HepG2 (cell line): ENCODE measurements at regions not wholly inside any gene's neighbourhood (a gene's known extent, or its start where the extent isn't known, plus 50 kb on each side); places are given as distances from the start of the nearest gene placed in this dataset.

Experiments
- ATAC-seq: fragments of 200-7000 bp; cut with Tn5 transposase; 3 replicates; pipeline ENCODE4 v1.9.1; 2020; ENCODE audit warnings: mild to moderate bottlenecking, moderate library complexity
- BruUV-seq: library from RNA; stranded (reverse); fragments of 400-500 nt; replicated peaks from 2 replicates; lab custom pipeline; 2021; lab: Mats Ljungman, UMichigan
- CTCF ChIA-PET: fragments of 300-600 bp; formaldehyde crosslinking; extraction: SDS; loops from one replicate; lab custom pipeline; 2021; ENCODE audit warnings: low total read pairs, inconsistent platforms, low intra/inter-chr PET ratio; lab: Yijun Ruan, JAX
- POLR2A ChIA-PET: fragments of 350-600 bp; sonication (Branson Sonifier 250); formaldehyde crosslinking; loops from one replicate; lab custom pipeline; 2020; ENCODE audit warnings: antibody characterized with exemption, inconsistent platforms; lab: Yijun Ruan, JAX
- DNase-seq: peaks from one replicate; pipeline ENCODE4 v3.0.0-alpha.2; 2015; ENCODE audit warnings: low spot score
- FAIRE-seq: peaks from 3 replicates; lab custom pipeline; 2011; peaks lifted over from hg19 to GRCh38; lab: Jason Lieb, UNC
- H2AFZ ChIP-seq: one replicate; pipeline ENCODE4 v1.6.1; 2011; ENCODE audit warnings: low read length, inconsistent platforms
- H3K27ac ChIP-seq: fragments of 300-600 bp; 3 replicates; pipeline ENCODE4 v1.8.0; 2011; ENCODE audit warnings: mixed run types, mild to moderate bottlenecking, mixed read lengths, low read length, inconsistent platforms; ENCODE audit not compliant: insufficient read depth; ENCODE audit errors: extremely low read length
- H3K27me3 ChIP-seq, 2 experiments: fragments of 200-600 bp in 1 of 2; 2 replicates in 1 of 2; 3 replicates in 1 of 2; pipeline versions ENCODE4 v1.6.0 to v1.8.0; 2011; ENCODE audit warnings: low read length in 2 of 2, mild to moderate bottlenecking in 2 of 2, moderate library complexity in 2 of 2, inconsistent platforms in 1 of 2; ENCODE audit not compliant: insufficient read depth in 2 of 2, control insufficient read depth in 1 of 2
- H3K36me3 ChIP-seq, 2 experiments: fragments of 200-600 bp in 1 of 2; replicated peaks in 1 of 2; 2 replicates in 1 of 2; 3 replicates in 1 of 2; pipeline versions ENCODE4 v1.5.1 to v1.8.0; 2011; ENCODE audit warnings: low read length in 2 of 2, inconsistent platforms in 1 of 2; ENCODE audit not compliant: insufficient read depth in 2 of 2, control insufficient read depth in 1 of 2
- H3K4me1 ChIP-seq: 2 replicates; pipeline ENCODE4 v1.5.1; 2012; ENCODE audit warnings: low read length, inconsistent platforms; ENCODE audit not compliant: insufficient read depth
- H3K4me2 ChIP-seq: 2 replicates; pipeline ENCODE4 v1.6.0; 2011; ENCODE audit warnings: low read depth, low read length, inconsistent platforms
- H3K4me3 ChIP-seq, 3 experiments: fragments of 200-600 bp in 1 of 3; sonication (generic), shearing (Covaris generic) in 1 of 3; replicated peaks in 1 of 3; 2 replicates each; pipeline ENCODE4 v1.5.1; 2011 to 2016; ENCODE audit warnings: low read length in 3 of 3, inconsistent platforms in 2 of 3, low read depth in 2 of 3, mild to moderate bottlenecking in 2 of 3, control low read depth in 1 of 3, mixed read lengths in 1 of 3; ENCODE audit not compliant: insufficient read depth in 1 of 3
- H3K79me2 ChIP-seq: one replicate; pipeline ENCODE4 v1.6.1; 2011; ENCODE audit warnings: low read length, inconsistent platforms; ENCODE audit not compliant: insufficient read depth
- H3K9ac ChIP-seq: 2 replicates; pipeline ENCODE4 v1.6.0; 2011; ENCODE audit warnings: mild to moderate bottlenecking, low read depth, low read length, inconsistent platforms; ENCODE audit not compliant: insufficient read depth
- H3K9me3 ChIP-seq: 2 replicates; pipeline ENCODE4 v1.5.1; 2012; ENCODE audit warnings: mild to moderate bottlenecking, low read length
- H4K20me1 ChIP-seq: 2 replicates; pipeline ENCODE4 v1.6.0; 2011; ENCODE audit warnings: inconsistent platforms, mild to moderate bottlenecking, low read length, moderate library complexity; ENCODE audit not compliant: insufficient read depth
- CAMTA2 ChIP-seq: sonication (generic); formaldehyde crosslinking; IDR thresholded peaks from 2 replicates; pipeline ENCODE4 v1.4.0; 2020; ENCODE audit warnings: mild to moderate bottlenecking, missing genetic modification reagents, borderline replicate concordance
- CENPX ChIP-seq: sonication (generic); formaldehyde crosslinking; IDR thresholded peaks from 2 replicates; pipeline ENCODE4 v1.9.0; 2021; ENCODE audit warnings: mild to moderate bottlenecking, missing genetic modification reagents, moderate library complexity
- ELF4 ChIP-seq: sonication (generic); formaldehyde crosslinking; IDR thresholded peaks from 2 replicates; pipeline ENCODE4 v1.5.0; 2020; ENCODE audit warnings: missing genetic modification reagents, mild to moderate bottlenecking, moderate library complexity, borderline replicate concordance
- GATAD2A ChIP-seq: IDR thresholded peaks from 2 replicates; pipeline ENCODE4 v1.6.1; 2016
- GFI1 ChIP-seq: sonication (generic); formaldehyde crosslinking; IDR thresholded peaks from 2 replicates; pipeline ENCODE4 v1.5.0; 2020; ENCODE audit warnings: missing genetic modification reagents, mild to moderate bottlenecking, borderline replicate concordance
- NFYC ChIP-seq: IDR thresholded peaks from 2 replicates; pipeline ENCODE4 v1.6.1; 2016; ENCODE audit warnings: missing genetic modification reagents, missing compliant biosample characterization
- SOX13 ChIP-seq, 3 experiments: fragments of 450-650 bp in 1 of 3; sonication (generic) in 1 of 3; formaldehyde crosslinking in 1 of 3; IDR thresholded peaks in 2 of 3; conservative IDR thresholded peaks in 1 of 3; 2 replicates each; pipeline versions ENCODE4 v1.5.0 to v1.6.1; 2016 to 2020; ENCODE audit warnings: antibody characterized with exemption in 1 of 3, mild to moderate bottlenecking in 1 of 3, missing compliant biosample characterization in 1 of 3, missing genetic modification reagents in 1 of 3, moderate library complexity in 1 of 3
- SOX5 ChIP-seq: IDR thresholded peaks from 2 replicates; pipeline ENCODE4 v1.6.1; 2016; ENCODE audit warnings: borderline replicate concordance
- YEATS4 ChIP-seq: sonication (generic); formaldehyde crosslinking; IDR thresholded peaks from 2 replicates; pipeline ENCODE4 v1.4.0; 2020; ENCODE audit warnings: missing genetic modification reagents, borderline replicate concordance
- ZNF296 ChIP-seq: sonication (generic); formaldehyde crosslinking; conservative IDR thresholded peaks from 2 replicates; pipeline ENCODE4 v1.5.0; 2020; ENCODE audit warnings: mild to moderate bottlenecking, missing genetic modification reagents
- ZNF629 ChIP-seq: sonication (generic); formaldehyde crosslinking; conservative IDR thresholded peaks from 2 replicates; pipeline ENCODE4 v1.5.0; 2020; ENCODE audit warnings: missing genetic modification reagents
- in situ Hi-C: cut with HindIII; loops from 2 replicates; pipeline ENCODE4 v1.10.0; 2017; ENCODE audit warnings: low pct_unique_long_range_greater_than_20kb; ENCODE audit not compliant: extremely low pct_ligation_motif_present
- intact Hi-C: fragments of 100-400 bp; cut with micrococcal nuclease; formaldehyde crosslinking; loops from one replicate; pipeline ENCODE4 v1.10.0; 2022; ENCODE audit not compliant: unreplicated experiment
- TF ChIP-seq, protein P1 (sequence below): IDR thresholded peaks from 2 replicates; pipeline ENCODE4 v1.4.0; 2020; ENCODE audit warnings: mild to moderate bottlenecking, missing genetic modification reagents
- TF ChIP-seq, protein P2 (sequence below): sonication (generic); formaldehyde crosslinking; IDR thresholded peaks from 2 replicates; pipeline ENCODE4 v1.5.0; 2020; ENCODE audit warnings: missing genetic modification reagents
- TF ChIP-seq, protein P3 (sequence below): sonication (generic); formaldehyde crosslinking; IDR thresholded peaks from 2 replicates; pipeline ENCODE4 v1.4.0; 2020; ENCODE audit warnings: missing genetic modification reagents
- TF ChIP-seq, protein P4 (sequence below): sonication (generic); formaldehyde crosslinking; IDR thresholded peaks from 2 replicates; pipeline ENCODE4 v1.4.0; 2020; ENCODE audit warnings: missing genetic modification reagents, mild to moderate bottlenecking, borderline replicate concordance

DNA sequence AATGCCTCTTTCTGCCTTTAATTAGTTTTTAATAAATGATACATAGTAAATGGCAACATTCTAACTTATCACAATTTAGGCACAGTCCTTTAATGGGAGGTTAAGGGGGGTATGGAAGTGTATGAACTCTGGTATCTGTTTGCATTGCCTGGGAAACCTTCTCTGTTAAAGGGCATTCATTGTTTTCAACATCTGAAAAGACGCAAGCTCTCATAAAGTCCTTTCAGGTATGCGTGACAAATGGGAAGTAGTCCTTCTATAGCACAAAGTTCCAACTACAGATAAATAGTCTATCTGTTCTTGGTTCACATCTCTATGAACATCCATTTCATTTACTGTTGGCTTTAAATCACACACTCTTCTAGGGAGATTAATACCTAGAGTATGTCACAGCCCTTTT is 298.0 kb upstream of the PMFBP1 start (continued):
- TF ChIP-seq, protein P1, sequence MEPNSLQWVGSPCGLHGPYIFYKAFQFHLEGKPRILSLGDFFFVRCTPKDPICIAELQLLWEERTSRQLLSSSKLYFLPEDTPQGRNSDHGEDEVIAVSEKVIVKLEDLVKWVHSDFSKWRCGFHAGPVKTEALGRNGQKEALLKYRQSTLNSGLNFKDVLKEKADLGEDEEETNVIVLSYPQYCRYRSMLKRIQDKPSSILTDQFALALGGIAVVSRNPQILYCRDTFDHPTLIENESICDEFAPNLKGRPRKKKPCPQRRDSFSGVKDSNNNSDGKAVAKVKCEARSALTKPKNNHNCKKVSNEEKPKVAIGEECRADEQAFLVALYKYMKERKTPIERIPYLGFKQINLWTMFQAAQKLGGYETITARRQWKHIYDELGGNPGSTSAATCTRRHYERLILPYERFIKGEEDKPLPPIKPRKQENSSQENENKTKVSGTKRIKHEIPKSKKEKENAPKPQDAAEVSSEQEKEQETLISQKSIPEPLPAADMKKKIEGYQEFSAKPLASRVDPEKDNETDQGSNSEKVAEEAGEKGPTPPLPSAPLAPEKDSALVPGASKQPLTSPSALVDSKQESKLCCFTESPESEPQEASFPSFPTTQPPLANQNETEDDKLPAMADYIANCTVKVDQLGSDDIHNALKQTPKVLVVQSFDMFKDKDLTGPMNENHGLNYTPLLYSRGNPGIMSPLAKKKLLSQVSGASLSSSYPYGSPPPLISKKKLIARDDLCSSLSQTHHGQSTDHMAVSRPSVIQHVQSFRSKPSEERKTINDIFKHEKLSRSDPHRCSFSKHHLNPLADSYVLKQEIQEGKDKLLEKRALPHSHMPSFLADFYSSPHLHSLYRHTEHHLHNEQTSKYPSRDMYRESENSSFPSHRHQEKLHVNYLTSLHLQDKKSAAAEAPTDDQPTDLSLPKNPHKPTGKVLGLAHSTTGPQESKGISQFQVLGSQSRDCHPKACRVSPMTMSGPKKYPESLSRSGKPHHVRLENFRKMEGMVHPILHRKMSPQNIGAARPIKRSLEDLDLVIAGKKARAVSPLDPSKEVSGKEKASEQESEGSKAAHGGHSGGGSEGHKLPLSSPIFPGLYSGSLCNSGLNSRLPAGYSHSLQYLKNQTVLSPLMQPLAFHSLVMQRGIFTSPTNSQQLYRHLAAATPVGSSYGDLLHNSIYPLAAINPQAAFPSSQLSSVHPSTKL (CRISPR knock-in tag), result peak; percentile 88
- peak; percentile 86; the same call in 1 of the 2 replicates for TF ChIP-seq SOX5 (CRISPR knock-in tag)

DNA sequence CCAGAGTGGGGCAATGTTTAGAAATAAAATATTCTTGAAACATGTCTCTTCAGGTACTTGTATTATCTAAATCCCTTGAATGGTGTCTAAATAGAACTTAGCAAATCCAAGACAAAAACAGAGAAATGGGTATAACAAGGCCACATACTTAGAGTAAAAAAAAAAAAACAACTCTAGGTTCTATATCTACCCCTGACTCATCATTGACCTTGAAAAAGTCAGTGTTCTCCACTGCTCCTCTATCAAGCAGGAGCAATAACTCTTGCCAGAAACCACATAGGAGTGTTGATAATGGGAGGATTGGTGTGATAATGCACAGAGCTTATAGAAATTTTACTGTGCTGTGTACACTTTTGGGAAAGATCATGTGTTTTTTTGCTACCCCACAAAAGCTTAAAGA is 296.6 kb upstream of the PMFBP1 start:
- no peaks in the 10 kb centered on the region for H3K79me2 ChIP-seq
- FAIRE-seq, result no peak
- H3K4me3 ChIP-seq, result no peak overlapping the region
- no TSS peak for BruUV-seq
- intact Hi-C loops, result no loop called here
- DNase-seq, result peak; percentile 68
- no peaks in the 10 kb centered on the region for H3K9me3 ChIP-seq
- ChIA-PET CTCF (interaction anchor here (4.2 to 4.6 kb wide), 2 partner anchors 68 to 227 kb away, joined by 42 to 60 read pairs; no protein-coding TSS in a partner anchor), POLR2A (interaction anchor here (0.5 kb wide), 1 partner anchor 558 kb away, joined by 4 read pairs; no protein-coding TSS in a partner anchor)
- ATAC-seq, result no peak; the same call in 2 of the 3 replicates
- H3K36me3 ChIP-seq, result no peaks in the 10 kb centered on the region
- in situ Hi-C loops, result loop anchor here (5.0 to 10.0 kb wide), 3 partner anchors 64 to 341 kb away; no protein-coding TSS in a partner anchor
- no peak overlapping the region for H2AFZ ChIP-seq
- H3K9ac ChIP-seq, result no peak overlapping the region
- H3K27me3 ChIP-seq, result no peaks in the 10 kb centered on the region
- H4K20me1 ChIP-seq, result no peaks in the 10 kb centered on the region
- peaks cover 40% of the 10 kb centered on the region for H3K4me1 ChIP-seq
- H3K27ac ChIP-seq, result peak overlapping the region; percentile 74
- no peak overlapping the region for H3K4me2 ChIP-seq
- TF ChIP-seq, protein P2, sequence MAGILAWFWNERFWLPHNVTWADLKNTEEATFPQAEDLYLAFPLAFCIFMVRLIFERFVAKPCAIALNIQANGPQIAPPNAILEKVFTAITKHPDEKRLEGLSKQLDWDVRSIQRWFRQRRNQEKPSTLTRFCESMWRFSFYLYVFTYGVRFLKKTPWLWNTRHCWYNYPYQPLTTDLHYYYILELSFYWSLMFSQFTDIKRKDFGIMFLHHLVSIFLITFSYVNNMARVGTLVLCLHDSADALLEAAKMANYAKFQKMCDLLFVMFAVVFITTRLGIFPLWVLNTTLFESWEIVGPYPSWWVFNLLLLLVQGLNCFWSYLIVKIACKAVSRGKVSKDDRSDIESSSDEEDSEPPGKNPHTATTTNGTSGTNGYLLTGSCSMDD, result no peak
- no peak for TF ChIP-seq CAMTA2 (CRISPR knock-in tag)
- no peak for TF ChIP-seq SOX13 (IDR thresholded peaks at IDR 0.05)
- peak in 1 of 2 experiments; percentile 9; a peak in 1 of 4 replicates for TF ChIP-seq SOX13 (CRISPR knock-in tag; conservative IDR thresholded peaks at IDR 0.05 in 1 of 2, IDR thresholded peaks at IDR 0.05 in 1 of 2)
- TF ChIP-seq NFYC (CRISPR knock-in tag), result no peak
- TF ChIP-seq ZNF629, result peak; percentile 62
- TF ChIP-seq ELF4 (CRISPR knock-in tag), result no peak
- TF ChIP-seq, protein P3, sequence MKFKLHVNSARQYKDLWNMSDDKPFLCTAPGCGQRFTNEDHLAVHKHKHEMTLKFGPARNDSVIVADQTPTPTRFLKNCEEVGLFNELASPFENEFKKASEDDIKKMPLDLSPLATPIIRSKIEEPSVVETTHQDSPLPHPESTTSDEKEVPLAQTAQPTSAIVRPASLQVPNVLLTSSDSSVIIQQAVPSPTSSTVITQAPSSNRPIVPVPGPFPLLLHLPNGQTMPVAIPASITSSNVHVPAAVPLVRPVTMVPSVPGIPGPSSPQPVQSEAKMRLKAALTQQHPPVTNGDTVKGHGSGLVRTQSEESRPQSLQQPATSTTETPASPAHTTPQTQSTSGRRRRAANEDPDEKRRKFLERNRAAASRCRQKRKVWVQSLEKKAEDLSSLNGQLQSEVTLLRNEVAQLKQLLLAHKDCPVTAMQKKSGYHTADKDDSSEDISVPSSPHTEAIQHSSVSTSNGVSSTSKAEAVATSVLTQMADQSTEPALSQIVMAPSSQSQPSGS (CRISPR knock-in tag), result no peak
- TF ChIP-seq CENPX (CRISPR knock-in tag), result no peak
- no peak for TF ChIP-seq ZNF296 (CRISPR knock-in tag)
- peak; percentile 44; the same call in 1 of the 2 replicates for TF ChIP-seq GATAD2A (CRISPR knock-in tag)
- TF ChIP-seq YEATS4, result no peak
- TF ChIP-seq, protein P4, sequence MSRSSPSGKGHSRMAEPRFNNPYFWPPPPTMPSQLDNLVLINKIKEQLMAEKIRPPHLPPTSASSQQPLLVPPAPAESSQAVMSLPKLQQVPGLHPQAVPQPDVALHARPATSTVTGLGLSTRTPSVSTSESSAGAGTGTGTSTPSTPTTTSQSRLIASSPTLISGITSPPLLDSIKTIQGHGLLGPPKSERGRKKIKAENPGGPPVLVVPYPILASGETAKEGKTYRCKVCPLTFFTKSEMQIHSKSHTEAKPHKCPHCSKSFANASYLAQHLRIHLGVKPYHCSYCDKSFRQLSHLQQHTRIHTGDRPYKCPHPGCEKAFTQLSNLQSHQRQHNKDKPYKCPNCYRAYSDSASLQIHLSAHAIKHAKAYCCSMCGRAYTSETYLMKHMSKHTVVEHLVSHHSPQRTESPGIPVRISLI (CRISPR knock-in tag), result 0 out of 2 replicates have a peak, but pooled peaks have one; percentile 59
- TF ChIP-seq GFI1 (CRISPR knock-in tag), result no peak
